IPS DF 19.7 (cell line): ENCODE measurements at regions not wholly inside any gene's neighbourhood (a gene's known extent, or its start where the extent isn't known, plus 50 kb on each side); places are given as distances from the start of the nearest gene placed in this dataset.
"Not testable (repeated sequence)": the region's sequence is repeated elsewhere in the genome, so short reads cannot be mapped to it uniquely, and the experiment has no call there.

Source experiments
- DNase-seq: peaks from one replicate; pipeline ENCODE4 v3.0.0-alpha.2; 2013; ENCODE audit warnings: low read depth, low spot score

- DNase-seq = no peak
Observed at GRCh38 chrX:3791449-3791848, 78.0 kb upstream of the PRKX start.

GRCh38 chrX:3788494-3789233, 75.2 kb upstream of the PRKX start:
- DNase-seq = no peak

GRCh38 chrX:3787856-3788255, 74.4 kb upstream of the PRKX start:
- DNase-seq = no peak

- not testable (repeated sequence) for DNase-seq
Observed at GRCh38 chrX:3785822-3786221, 72.4 kb upstream of the PRKX start.

GRCh38 chrX:3780564-3780963, 67.1 kb upstream of the PRKX start:
- no peak for DNase-seq

- no peak for DNase-seq
Observed at GRCh38 chrX:3779546-3779945, 66.1 kb upstream of the PRKX start.

- no peak for DNase-seq
Observed at GRCh38 chrX:3777416-3777815, 64.0 kb upstream of the PRKX start.

- DNase-seq = no peak
Observed at GRCh38 chrX:3771766-3772165, 58.3 kb upstream of the PRKX start.

GRCh38 chrX:3768881-3769280, 55.4 kb upstream of the PRKX start:
- no peak for DNase-seq
